HG02981 (cell line): ENCODE measurements at regions not wholly inside any gene's neighbourhood (a gene's known extent, or its start where the extent isn't known, plus 50 kb on each side); places are given as distances from the start of the nearest gene placed in this dataset.
"Not testable (repeated sequence)": the region's sequence is repeated elsewhere in the genome, so short reads cannot be mapped to it uniquely, and the experiment has no call there.

Experiments used
- ATAC-seq: cut with Tn5 transposase; IDR thresholded peaks from one replicate; pipeline ENCODE4 v1.9.1; 2021; ENCODE audit warnings: mild to moderate bottlenecking, moderate library complexity; ENCODE audit not compliant: unreplicated experiment

DNA sequence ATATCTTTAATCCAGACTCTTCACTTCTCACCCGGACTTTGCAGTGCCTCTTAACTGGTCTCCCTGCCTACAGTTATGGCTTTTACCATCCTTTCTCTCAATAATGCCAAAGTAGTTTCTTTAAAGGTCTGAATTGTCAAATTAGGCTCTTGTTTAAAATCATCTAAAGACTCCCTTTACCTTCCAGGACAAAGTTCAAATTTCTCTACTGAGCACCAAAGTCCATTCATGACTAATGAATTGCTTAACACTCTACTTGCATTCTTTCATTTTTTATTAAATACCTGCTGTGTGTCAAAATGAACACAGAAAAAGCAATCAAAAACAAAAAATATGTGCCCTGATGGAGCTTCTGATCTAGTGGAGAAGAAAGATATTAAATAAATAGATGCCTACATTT lies 472.4 kb upstream of the UBE2E2 start:
- ATAC-seq: no peak

DNA sequence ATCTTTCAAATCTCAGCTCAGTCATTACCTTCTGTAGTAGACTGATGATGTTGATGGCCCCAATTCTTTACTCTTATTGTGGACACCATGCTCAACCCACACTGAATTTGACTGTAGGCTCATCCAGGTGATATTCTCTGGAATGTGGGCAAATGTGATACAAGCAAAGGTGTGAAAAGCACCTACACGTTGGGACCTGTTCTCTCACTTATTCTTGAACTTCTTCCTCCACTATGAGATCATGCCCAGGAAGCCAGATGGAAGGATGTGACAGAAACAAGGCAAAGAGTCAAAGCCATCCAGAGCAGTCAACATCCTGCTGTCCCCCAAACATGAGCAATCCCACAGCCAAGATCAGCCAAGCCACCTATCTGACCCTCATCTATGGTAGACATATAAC lies 471.2 kb upstream of the UBE2E2 start:
- ATAC-seq: no peak

DNA sequence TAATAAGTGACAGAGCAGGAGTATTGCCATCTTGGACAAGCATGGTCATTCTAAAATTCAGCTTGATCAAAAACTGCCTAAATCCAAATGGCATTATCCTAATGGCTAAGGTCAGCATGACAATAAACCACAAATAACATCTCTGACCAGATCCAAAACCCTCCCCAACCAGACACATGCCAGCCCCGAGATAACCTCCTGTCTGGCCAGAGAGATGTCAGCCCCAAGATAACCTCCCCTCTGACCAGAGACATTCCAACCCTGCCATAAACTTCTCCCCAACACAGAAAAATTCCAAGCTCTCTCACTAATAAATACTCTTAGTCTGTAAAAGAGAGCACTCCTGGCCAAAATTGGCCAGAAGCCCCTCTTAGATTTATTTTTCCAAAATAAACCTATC lies 470.5 kb upstream of the UBE2E2 start:
- no peak for ATAC-seq

DNA sequence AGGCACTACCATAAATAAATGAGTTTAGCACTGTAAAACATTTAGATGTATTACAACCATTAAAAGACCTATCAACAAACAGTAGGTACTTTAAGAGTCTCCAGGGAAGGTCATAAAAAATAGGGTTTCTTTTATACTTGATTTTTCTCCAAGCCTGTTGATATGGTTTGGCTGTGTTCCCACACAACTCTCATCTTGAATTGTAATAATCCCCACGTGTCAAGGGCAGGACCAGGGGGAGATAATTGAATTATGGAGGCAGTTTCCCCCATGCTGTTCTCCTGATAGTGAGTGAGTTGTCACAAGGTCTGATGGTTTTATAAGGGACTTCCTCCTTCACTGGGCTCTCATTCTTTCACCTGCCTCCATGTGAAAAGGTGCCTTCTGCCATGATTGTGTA lies 468.9 kb upstream of the UBE2E2 start:
- no peak for ATAC-seq

DNA sequence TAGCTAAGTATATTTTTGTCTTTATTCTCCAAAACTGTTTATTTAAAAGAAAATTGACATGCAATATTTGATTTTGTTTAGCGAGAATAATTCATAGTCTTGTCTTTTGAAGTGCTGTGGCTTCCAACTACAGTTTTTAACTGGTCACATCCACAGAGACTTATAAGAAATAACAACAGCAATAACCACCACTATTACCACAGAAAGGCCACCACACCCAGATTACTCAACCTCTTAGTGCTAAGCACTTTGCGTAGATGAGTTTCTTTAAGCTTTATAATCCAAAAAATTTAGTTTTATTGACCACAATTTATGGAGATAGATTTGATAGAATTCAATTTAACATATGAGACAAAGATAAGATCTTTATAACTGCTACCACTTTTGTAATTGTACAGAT lies 468.4 kb upstream of the UBE2E2 start:
- ATAC-seq: no peak

DNA sequence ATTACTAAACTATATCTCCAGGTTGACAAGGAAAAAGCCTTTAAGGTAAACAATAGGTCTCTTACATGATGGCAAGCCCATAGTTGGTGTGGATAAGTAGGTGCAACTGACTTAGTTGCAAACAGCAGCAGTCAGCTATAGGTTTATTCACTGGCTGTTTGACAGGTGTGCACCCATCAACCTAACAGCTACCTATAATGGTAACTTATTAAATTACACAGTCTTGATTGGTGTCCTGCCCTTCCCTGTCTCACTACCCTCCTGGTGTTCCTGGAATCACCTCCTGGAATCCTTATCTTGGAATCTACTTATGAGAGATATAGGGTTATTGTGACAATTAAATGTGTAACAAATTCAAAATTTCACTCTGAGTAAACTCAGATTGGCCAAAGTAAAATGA lies 467.8 kb upstream of the UBE2E2 start:
- ATAC-seq: no peak

DNA sequence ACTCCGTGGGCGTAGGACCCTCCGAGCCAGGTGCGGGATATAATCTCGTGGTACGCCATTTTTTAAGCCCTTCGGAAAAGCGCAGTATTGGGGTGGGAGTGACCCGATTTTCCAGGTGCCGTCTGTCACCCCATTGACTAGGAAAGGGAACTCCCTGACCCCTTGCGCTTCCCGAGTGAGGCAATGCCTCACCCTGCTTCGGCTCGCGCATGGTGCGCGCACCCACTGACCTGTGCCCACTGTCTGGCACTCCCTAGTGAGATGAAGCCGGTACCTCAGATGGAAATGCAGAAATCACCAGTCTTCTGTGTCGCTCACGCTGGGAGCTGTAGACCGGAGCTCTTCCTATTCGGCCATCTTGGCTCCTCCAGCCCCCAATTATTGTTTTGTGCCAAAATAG lies 459.7 kb upstream of the UBE2E2 start:
- not testable (repeated sequence) for ATAC-seq

DNA sequence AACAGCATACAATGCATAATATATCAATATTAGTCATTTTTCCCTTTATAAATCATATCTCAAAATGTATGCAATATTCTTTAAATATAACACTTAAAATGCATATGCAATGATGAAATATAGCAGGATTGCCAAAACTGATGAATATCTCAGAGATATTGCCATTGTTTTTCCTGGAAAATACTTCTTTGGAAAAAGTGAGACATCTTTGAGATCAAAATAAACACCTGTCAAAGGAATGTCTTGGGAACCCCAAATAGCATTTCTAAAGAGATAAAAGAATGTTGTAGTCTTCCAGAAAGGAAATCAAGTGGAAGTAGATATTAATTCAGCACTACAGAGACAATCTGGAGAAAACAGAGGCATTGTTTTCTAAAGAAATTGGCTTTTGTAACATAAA lies 457.8 kb upstream of the UBE2E2 start:
- no peak for ATAC-seq

DNA sequence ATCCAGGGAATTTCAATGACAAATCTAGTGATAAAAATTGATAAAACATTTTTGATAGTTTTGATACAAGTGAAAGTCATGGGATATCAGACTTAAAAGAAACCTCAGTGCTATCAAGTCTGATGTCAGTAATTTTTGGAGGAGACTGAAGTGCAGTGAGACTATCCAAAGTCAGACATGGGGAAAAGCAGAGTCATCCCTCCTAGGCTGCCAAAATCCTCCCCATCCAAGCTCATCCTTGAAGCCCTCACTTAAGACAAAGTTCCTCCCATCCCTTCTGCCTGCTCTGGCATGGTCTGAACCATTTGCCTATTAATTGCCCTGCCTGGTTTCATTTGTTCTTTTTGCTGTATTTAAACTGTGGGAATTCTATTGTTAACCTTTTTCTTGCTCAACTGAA lies 456.9 kb upstream of the UBE2E2 start:
- no peak for ATAC-seq

DNA sequence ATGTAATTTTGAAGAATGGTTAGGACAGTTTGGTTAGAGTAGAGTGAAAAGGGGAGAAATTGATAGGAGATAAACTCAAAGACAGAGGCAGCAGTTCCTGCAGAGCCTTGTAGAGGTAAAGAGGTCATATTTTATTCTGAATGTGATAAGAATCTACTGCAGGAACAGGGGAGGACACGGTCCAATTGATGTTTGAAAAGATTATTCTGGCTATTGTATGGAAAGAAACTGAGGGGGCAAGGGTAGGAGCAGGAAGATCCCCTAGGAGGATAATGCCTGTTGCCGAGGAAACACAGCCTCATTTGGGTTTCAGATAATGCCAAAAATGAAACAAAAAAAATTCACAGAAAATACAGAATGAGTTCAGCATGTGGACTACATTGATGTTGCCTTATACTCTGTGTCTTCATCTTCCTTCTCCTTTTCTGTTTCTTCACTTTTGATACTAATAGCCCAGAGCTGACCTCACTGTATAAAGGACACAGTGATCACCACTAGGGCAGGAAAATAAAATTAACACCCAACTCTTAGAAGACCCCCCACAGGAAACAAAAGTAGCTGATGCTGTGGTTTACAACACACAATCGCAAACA lies 454.6 kb upstream of the UBE2E2 start:
- no peak for ATAC-seq

DNA sequence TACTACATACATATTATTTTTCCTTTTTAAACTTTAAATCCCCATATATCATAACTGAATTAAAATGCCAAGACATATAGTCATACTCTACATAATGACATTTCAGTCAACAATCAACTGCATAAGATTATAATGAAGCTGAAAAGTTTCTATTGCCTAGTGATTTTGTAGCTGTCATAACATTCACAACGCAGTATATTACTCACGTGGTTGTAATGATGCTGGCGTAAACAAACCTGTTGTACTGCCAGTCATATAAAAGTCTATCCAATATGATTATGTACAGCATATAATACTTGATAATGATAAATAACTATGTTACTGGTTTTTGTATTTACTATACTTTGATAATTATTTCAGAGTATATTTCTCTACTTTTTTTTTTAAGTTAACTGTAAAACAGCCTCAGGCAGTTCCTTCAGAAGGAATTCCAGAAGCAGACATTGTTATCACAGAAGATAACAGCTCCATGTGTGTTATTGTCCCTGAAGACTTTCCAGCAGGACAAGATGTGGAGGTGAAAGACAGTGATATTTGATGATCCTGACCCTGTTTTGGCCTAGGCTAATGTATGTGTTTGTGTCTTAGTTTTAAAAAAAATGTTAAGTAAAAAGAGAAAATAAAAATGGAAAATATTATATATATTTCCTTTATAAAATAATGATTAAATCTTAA lies 443.4 kb upstream of the UBE2E2 start:
- ATAC-seq: no peak

DNA sequence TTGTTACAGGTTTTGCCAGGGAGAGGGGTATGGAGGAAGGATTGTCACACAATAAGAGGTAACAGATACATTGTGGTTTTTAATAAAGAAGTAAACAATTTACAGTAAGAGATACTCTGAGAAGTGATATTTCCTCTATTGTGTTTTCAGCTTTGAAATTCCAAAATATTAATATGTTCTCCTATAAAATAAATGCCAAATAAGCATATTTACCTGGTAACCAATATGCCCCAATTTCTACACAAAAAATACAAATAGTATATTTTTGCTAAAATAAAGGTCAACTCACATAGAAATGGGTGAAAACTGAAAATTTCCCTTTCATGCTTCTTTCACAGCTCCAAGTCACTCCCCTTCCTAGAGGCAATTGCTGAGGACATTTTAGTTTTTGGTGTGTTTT lies 437.4 kb upstream of the UBE2E2 start:
- ATAC-seq: no peak

DNA sequence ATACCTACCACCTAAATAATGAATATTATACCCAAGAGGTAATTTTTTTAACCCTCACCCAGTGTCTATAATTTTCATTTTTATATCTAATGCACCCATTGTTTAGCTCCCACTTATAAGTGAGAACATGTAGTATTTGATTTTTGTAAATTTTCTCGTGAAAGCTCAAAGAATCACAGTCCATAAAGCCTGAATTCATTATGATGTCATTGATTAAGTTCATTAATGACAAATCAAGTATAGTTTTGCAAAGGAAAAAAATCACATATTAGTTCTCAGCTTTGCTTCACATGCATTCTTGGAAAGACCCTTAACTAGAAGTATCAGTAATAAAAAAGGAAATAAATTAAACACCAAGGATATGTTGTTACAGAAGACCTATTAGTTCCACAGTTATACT lies 425.3 kb upstream of the UBE2E2 start:
- ATAC-seq: no peak

DNA sequence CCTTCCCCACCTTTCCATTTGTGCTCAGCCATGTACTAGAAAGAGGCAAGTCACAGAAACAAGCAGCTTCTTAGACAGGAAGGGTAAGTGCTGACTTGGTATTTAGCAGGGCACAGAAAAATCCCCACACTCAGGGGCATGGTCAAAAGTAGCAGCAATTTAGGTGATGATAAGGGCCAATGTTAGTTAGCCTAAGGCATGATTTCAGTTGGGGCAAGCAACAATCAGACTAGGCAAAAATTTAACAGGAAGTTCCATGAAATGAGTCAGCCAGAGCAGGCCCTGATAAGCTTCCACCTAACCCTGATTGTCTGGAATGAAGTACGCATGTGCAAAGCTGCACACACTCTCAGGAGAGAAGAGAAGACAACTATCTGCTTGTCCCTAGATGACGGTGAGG lies 423.4 kb upstream of the UBE2E2 start:
- ATAC-seq: no peak

DNA sequence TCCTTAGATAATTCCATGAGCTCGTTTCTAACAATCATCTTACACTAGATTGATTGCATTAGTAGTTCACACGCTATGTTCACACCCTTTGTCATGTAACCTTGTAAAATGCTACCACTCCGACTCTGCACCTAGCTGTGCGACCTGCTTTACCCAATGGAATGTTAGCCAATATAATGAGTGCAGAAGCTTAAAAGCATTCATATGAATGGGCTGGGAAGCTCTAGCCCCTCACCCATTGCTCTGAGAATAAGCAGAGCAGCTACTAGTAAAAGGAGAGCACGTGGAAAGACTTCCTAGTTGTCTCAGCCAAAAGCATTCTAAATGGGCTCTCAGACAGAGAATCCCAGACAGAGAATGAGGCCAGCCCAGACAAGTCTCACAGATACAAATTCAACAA lies 410.6 kb upstream of the UBE2E2 start:
- no peak for ATAC-seq

DNA sequence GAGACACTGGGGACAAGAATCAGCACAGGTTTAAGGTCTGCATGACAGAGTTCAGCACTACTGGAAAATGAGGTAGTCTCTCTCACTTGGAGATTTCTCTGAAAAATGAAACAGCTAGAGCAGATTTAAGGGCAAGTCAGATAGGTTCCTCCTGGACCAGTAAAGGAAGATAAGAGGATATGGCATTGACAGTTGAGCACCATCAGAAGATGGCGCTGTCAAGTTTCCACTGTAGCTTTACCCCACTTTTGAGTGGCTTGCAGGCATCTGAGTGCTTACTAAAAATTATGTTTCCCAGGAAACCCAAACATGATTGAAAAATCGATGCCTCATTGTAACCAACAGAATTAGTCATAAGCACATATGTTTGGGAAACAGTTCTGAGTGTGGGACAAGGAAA lies 407.2 kb upstream of the UBE2E2 start:
- ATAC-seq: no peak

DNA sequence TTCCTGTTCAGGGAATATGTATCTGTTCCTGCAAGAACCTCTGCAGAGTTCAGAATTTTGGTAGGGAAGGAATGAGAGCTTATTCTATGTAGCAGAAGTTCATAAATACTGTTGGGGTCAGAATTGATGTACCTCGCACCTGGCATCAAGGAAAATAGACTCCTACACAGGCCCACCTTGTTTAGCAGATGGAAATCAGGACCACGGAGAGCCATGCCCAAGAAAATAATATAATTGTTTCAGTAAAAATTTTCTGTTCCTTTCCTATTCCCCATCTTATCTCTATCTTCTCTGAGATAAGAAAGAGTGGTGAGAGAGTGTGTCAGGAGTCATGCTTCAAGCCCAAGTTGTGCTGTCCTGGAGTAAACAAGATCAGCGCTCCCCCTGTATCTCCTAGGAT lies 404.7 kb upstream of the UBE2E2 start:
- no peak for ATAC-seq

DNA sequence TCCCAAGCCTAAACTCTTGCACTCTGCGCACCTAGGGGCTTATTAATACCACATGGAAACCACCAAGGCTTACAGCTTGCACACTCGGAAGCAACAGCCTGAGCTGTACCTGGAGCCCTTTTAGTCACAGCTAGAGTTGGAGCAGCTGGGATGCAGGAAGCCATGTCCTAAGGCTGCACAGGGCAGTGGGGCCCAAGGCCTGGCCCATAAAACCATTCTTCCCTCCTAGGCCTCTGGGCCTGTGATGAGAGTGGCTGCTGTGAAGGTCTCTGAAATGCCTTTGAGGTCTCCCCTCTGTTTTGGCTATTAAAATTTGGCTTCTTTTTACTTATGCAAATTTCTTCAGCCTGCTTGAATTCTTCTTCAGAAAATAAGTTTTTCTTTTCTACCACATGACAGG lies 383.9 kb upstream of the UBE2E2 start:
- no peak for ATAC-seq

DNA sequence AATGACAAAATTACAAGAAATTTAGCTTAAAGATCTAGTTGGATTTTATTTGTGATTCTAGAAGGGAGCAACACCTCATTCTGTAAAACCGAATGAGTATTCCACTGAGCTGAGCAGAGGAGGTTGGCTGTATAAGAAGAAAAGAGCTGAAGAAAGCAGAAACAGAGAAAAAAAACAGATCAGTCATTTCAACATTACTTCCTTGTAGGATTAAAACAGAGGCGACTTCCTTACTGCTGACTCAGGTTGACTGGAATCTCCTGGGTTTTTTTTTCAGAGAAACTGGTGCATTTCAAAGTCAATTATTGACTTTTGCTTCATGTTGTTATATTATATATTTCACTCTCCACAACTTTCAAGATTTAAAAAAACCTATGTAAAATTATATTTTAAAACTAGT lies 368.1 kb upstream of the UBE2E2 start:
- ATAC-seq: no peak

DNA sequence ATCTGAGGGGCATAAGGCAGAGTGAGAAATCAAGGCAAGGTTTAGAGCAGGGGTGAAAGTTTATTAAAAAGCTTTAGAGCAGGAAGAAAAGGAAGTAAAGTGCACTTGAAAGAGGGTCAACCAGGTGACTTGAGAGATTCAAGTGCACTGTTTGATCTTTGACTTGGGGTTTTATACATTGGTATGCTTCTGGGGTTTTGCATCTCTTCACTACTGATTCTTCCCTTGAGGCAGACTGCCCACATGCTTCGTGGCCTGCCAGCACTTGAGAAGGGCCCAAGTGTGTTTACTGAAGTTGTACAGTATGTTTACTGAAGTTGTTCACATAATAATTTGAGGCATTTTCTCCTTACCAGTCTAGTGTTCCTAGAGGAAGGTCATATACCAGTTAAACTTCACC lies 367.0 kb upstream of the UBE2E2 start:
- ATAC-seq: no peak

DNA sequence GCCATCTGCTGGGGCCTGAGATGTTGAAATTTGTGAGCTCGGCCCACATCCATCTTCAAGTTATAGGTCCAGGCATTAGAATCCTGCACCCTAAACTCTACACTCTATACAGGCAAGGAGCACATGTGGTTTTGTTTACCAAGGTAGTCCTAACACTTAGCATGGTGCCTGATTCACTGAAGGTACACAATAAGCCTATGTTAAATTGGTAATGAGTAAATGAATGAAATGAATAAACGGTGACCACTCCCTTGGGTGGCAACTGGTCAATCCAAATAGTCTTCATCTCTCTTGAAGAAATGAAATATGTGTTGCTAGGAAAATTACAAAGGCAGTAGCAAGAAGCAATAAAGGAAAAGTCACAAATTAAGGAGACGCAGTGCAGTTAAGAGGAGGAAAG lies 359.3 kb upstream of the UBE2E2 start:
- no peak for ATAC-seq

DNA sequence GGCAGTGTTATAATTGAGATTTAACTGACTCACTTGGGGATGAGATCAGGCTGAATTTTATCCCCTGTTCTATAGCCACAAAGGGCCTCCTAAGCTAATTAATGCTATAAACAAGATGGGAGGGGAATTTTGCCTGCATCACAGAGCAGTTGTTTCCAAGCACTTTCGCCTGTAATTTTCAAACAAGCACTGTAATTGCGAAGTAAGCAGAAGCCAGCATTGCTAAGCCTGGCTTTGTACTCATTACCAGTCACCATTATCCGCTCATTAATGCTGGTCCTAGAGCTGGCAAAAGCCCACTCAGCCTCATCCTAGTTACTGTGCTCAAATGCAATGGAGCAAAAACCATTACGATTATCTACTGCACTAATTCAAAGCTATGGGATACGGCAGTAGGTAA lies 356.6 kb upstream of the UBE2E2 start:
- ATAC-seq: no peak

DNA sequence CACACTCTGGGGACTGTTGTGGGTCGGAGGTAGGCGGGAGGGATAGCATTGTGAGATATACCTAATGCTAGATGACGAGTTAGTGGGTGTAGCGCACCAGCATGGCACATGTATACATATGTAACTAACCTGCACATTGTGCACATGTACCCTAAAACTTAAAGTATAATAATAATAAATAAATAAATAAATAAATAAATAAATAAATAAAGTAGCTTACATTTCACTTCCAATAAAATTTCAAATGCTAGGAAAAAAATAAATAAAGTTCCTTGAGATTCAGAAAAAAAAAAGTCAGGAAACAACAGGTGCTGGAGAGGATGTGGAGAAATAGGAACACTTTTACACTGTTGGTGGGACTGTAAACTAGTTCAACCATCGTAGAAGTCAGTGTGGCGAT lies 353.5 kb upstream of the UBE2E2 start:
- ATAC-seq: not testable (repeated sequence)
